Endothelial cell of umbilical vein (primary cell): ENCODE measurements at regions not wholly inside any gene's neighbourhood (a gene's known extent, or its start where the extent isn't known, plus 50 kb on each side); places are given as distances from the start of the nearest gene placed in this dataset.

Experiments
- BruUV-seq: library from RNA; stranded (reverse); fragments of 400-500 nt; replicated peaks from 2 replicates; lab custom pipeline; 2021; lab: Mats Ljungman, UMichigan
- CTCF ChIA-PET: fragments of 300-600, 350-600 bp; sonication (Branson Sonifier 250); formaldehyde crosslinking; loops from one replicate; lab custom pipeline; 2021; ENCODE audit warnings: antibody characterized with exemption, inconsistent platforms; lab: Charles Lee
- POLR2A ChIA-PET: fragments of 300-600, 350-600 bp; sonication (Branson Sonifier 250); formaldehyde crosslinking; loops from one replicate; lab custom pipeline; 2021; ENCODE audit warnings: antibody characterized with exemption, inconsistent platforms; lab: Charles Lee
- DNase-seq: peaks from one replicate; pipeline ENCODE4 v3.0.0-alpha.2; 2011; ENCODE audit warnings: low read depth, low spot score
- FAIRE-seq: peaks from 2 replicates; lab custom pipeline; 2011; peaks lifted over from hg19 to GRCh38; lab: Jason Lieb, UNC
- H2AFZ ChIP-seq: 2 replicates; pipeline ENCODE4 v1.6.0; 2012; ENCODE audit warnings: low read depth, low read length, control low read depth, inconsistent platforms
- H3K27ac ChIP-seq: 2 replicates; pipeline ENCODE4 v1.5.1; 2011; ENCODE audit warnings: low read depth, mild to moderate bottlenecking, control low read depth, low read length, moderate library complexity; ENCODE audit not compliant: insufficient read depth
- H3K27me3 ChIP-seq, 2 experiments: 2 replicates each; pipeline versions ENCODE4 v1.6.0 to v1.6.1; 2011; ENCODE audit warnings: low read length in 2 of 2, mixed read lengths in 1 of 2; ENCODE audit not compliant: control insufficient read depth in 2 of 2, insufficient read depth in 2 of 2
- H3K36me3 ChIP-seq, 2 experiments: 2 replicates in 1 of 2; 3 replicates in 1 of 2; pipeline ENCODE4 v1.5.1; 2011; ENCODE audit warnings: low read length in 2 of 2, mild to moderate bottlenecking in 1 of 2, moderate library complexity in 1 of 2; ENCODE audit not compliant: control insufficient read depth in 2 of 2, insufficient read depth in 2 of 2; ENCODE audit errors: extremely low read depth in 1 of 2
- H3K4me1 ChIP-seq: 3 replicates; pipeline ENCODE4 v1.5.1; 2011; ENCODE audit warnings: mild to moderate bottlenecking, low read length; ENCODE audit not compliant: control insufficient read depth, insufficient read depth; ENCODE audit errors: extremely low read depth
- H3K4me2 ChIP-seq: 2 replicates; pipeline ENCODE4 v1.6.1; 2011; ENCODE audit warnings: low read length, control low read depth, mixed read lengths; ENCODE audit not compliant: insufficient read depth
- H3K4me3 ChIP-seq, 3 experiments: fragments of 200-600 bp in 1 of 3; sonication (generic), shearing (Covaris generic) in 1 of 3; replicated peaks in 1 of 3; 2 replicates each; pipeline ENCODE4 v1.5.1; 2011 to 2016; ENCODE audit warnings: control low read depth in 3 of 3, low read length in 3 of 3, mild to moderate bottlenecking in 2 of 3, inconsistent platforms in 1 of 3, low read depth in 1 of 3, moderate library complexity in 1 of 3; ENCODE audit not compliant: insufficient read depth in 1 of 3
- H3K79me2 ChIP-seq: 2 replicates; pipeline ENCODE4 v1.6.0; 2012; ENCODE audit warnings: low read length, inconsistent platforms; ENCODE audit not compliant: control insufficient read depth, insufficient read depth
- H3K9ac ChIP-seq: replicated peaks from 2 replicates; pipeline ENCODE3; 2011; ENCODE audit warnings: low read length, control low read depth; ENCODE audit not compliant: insufficient read depth; ENCODE audit errors: extremely low read depth
- H3K9me1 ChIP-seq: replicated peaks from 3 replicates; pipeline ENCODE4 v1.6.0; 2011; ENCODE audit warnings: mild to moderate bottlenecking, low read length; ENCODE audit not compliant: control insufficient read depth, insufficient read depth; ENCODE audit errors: extremely low read depth
- H3K9me3 ChIP-seq: replicated peaks from 2 replicates; pipeline ENCODE4 v1.5.1; 2012; ENCODE audit warnings: low read length, inconsistent platforms; ENCODE audit not compliant: control insufficient read depth, insufficient read depth
- H4K20me1 ChIP-seq: replicated peaks from 2 replicates; pipeline ENCODE3; 2011; ENCODE audit warnings: mild to moderate bottlenecking, low read length; ENCODE audit not compliant: control insufficient read depth, insufficient read depth; ENCODE audit errors: extremely low read depth
- CTCF ChIP-seq, 2 donors: IDR thresholded peaks; 1 replicate in 1 of 2; 2 replicates in 1 of 2; pipeline ENCODE4 v1.5.1; 2011; ENCODE audit warnings: low read length in 2 of 2, mild to moderate bottlenecking in 2 of 2, moderate library complexity in 2 of 2, control low read depth in 1 of 2, inconsistent platforms in 1 of 2, low read depth in 1 of 2; ENCODE audit not compliant: insufficient read depth in 1 of 2; ENCODE audit errors: extremely low read depth in 1 of 2
- FOS ChIP-seq: IDR thresholded peaks from 2 replicates; pipeline ENCODE4 v1.6.1; 2011; ENCODE audit warnings: mild to moderate bottlenecking, low read length, moderate library complexity, borderline replicate concordance; ENCODE audit not compliant: insufficient read depth
- GATA2 ChIP-seq: IDR thresholded peaks from 2 replicates; pipeline ENCODE4 v1.7.0; 2011; ENCODE audit warnings: low read depth, mild to moderate bottlenecking, moderate library complexity, mixed read lengths, low read length; ENCODE audit not compliant: insufficient read length, insufficient read depth
- POLR2A ChIP-seq: IDR thresholded peaks from 2 replicates; pipeline ENCODE4 v1.6.1; 2012; ENCODE audit warnings: low read depth, mild to moderate bottlenecking, control low read depth, low read length
- POLR2AphosphoS5 ChIP-seq: IDR thresholded peaks from 2 replicates; pipeline ENCODE4 v1.6.1; 2012; ENCODE audit warnings: low read depth, mild to moderate bottlenecking, control low read depth, low read length, moderate library complexity; ENCODE audit not compliant: insufficient read depth
- dilution Hi-C: fragments of 300-500 bp; cut with MboI; formaldehyde crosslinking; loops from one replicate; pipeline ENCODE4 v1.15.0; 2019; ENCODE audit warnings: low sequenced_read_pairs; ENCODE audit not compliant: extremely low pct_ligation_motif_present
- intact Hi-C: fragments of 100-400 bp; cut with micrococcal nuclease; formaldehyde crosslinking; loops from one replicate; pipeline ENCODE4 v1.10.0; 2022

GRCh38 chr16:65773301-65773874 lies 593.1 kb upstream of the CDH5 start:
- CTCF ChIA-PET: no interaction called here
- BruUV-seq: no TSS peak

More at GRCh38 chr16:65773301-65773874, 593.1 kb upstream of the CDH5 start:
- H3K36me3 ChIP-seq: no peaks in the 10 kb centered on the region
- H3K79me2 ChIP-seq: no peaks in the 10 kb centered on the region
- no peak for FAIRE-seq
- H3K9me1 ChIP-seq: no peaks in the 10 kb centered on the region
- POLR2A ChIA-PET: no interaction called here
- H3K9me3 ChIP-seq: no peaks in the 10 kb centered on the region
- no peak for DNase-seq
- intact Hi-C loops: no loop called here
- TF ChIP-seq FOS (no peak), CTCF (IDR thresholded peaks at IDR 0.05; ENCODE audit: extremely low read depth in 1 of 2, insufficient read depth in 1 of 2, low read depth in 1 of 2, low read length in 2 of 2) (no peak), GATA2 (no peak), POLR2AphosphoS5 (no peak), POLR2A (no peak)
- no peak overlapping the region for H3K4me3 ChIP-seq
- no peaks in the 10 kb centered on the region for H4K20me1 ChIP-seq
- H3K4me1 ChIP-seq: no peaks in the 10 kb centered on the region
- dilution Hi-C loops: no loop called here
- no peak overlapping the region for H2AFZ ChIP-seq
- no peak overlapping the region for H3K9ac ChIP-seq
- no peaks in the 10 kb centered on the region for H3K27me3 ChIP-seq
- H3K27ac ChIP-seq: no peak overlapping the region
- no peak overlapping the region for H3K4me2 ChIP-seq
